GM18868 (cell line): ENCODE measurements at regions not wholly inside any gene's neighbourhood (a gene's known extent, or its start where the extent isn't known, plus 50 kb on each side); places are given as distances from the start of the nearest gene placed in this dataset.

Experiments
- ATAC-seq: cut with Tn5 transposase; IDR thresholded peaks from one replicate; pipeline ENCODE4 v1.9.1; 2021; ENCODE audit warnings: mild to moderate bottlenecking, moderate library complexity; ENCODE audit not compliant: unreplicated experiment

GRCh38 chr18:47346016-47346415 lies 94.6 kb upstream of the SKOR2 start:
- ATAC-seq = no peak

GRCh38 chr18:47345291-47345690 lies 93.8 kb upstream of the SKOR2 start:
- no peak for ATAC-seq

- no peak for ATAC-seq
Observed at GRCh38 chr18:47343291-47343690, 91.8 kb upstream of the SKOR2 start.

GRCh38 chr18:47342566-47342965 lies 91.1 kb upstream of the SKOR2 start:
- no peak for ATAC-seq

- ATAC-seq = no peak
Observed at GRCh38 chr18:47341678-47342077, 90.2 kb upstream of the SKOR2 start.

- no peak for ATAC-seq
Observed at GRCh38 chr18:47334966-47335365, 83.5 kb upstream of the SKOR2 start.

- ATAC-seq = no peak
Observed at GRCh38 chr18:47333926-47334635, 82.6 kb upstream of the SKOR2 start.

- ATAC-seq = no peak
Observed at GRCh38 chr18:47331641-47332040, 80.2 kb upstream of the SKOR2 start.

- no peak for ATAC-seq
Observed at GRCh38 chr18:47331026-47331425, 79.6 kb upstream of the SKOR2 start.

GRCh38 chr18:47323158-47323557 lies 71.7 kb upstream of the SKOR2 start:
- no peak for ATAC-seq

GRCh38 chr18:47321815-47322214 lies 70.4 kb upstream of the SKOR2 start:
- ATAC-seq = no peak

GRCh38 chr18:47317824-47318508 lies 66.5 kb upstream of the SKOR2 start:
- ATAC-seq = no peak

- no peak for ATAC-seq
Observed at GRCh38 chr18:47316924-47317323, 65.5 kb upstream of the SKOR2 start.

- no peak for ATAC-seq
Observed at GRCh38 chr18:47313901-47314300, 62.4 kb upstream of the SKOR2 start.

GRCh38 chr18:47311585-47311984 lies 60.1 kb upstream of the SKOR2 start:
- no peak for ATAC-seq
